ENCODE measurements at regions not wholly inside any gene's neighbourhood (a gene's known extent, or its start where the extent isn't known, plus 50 kb on each side); places are given as distances from the start of the nearest gene placed in this dataset.
"Not testable (repeated sequence)": the region's sequence is repeated elsewhere in the genome, so short reads cannot be mapped to it uniquely, and the experiment has no call there.

- Mint-ChIP-seq H3K27ac (no peak overlapping the region), H3K9me3 (peaks cover 9% of the 10 kb centered on the region), H3K4me3 (no peak overlapping the region), H3K4me1 (no peaks in the 10 kb centered on the region), H3K27me3 (no peaks in the 10 kb centered on the region), H3K36me3 (no peaks in the 10 kb centered on the region)
These were observed 282.5 kb upstream of the ISX start for GRCh38 chr22:34783436-34783835.

DNA sequence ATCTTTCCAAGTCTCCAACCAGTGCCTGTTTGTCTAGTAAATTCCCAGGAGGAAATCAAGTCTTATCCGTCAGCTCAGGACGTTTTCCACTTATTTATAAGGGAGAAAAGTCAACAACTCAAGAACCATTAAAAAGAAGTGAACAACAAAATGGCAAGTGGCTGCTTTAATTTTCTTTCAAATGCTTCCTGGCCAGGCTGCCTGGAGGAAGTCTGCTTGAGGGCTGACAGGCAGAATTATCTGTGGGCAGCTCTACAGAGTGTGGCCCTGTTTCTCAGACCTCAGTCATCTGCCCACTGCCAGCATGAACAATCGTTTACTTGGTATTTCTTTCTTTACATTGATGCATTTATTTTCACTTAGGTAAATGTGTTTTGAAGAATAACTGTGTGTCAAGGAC lies 281.9 kb upstream of the ISX start:
- Mint-ChIP-seq H3K4me3 (no peak overlapping the region), H3K4me1 (no peaks in the 10 kb centered on the region), H3K36me3 (no peaks in the 10 kb centered on the region), H3K27ac (no peak overlapping the region), H3K27me3 (no peaks in the 10 kb centered on the region), H3K9me3 (peaks cover 9% of the 10 kb centered on the region)

DNA sequence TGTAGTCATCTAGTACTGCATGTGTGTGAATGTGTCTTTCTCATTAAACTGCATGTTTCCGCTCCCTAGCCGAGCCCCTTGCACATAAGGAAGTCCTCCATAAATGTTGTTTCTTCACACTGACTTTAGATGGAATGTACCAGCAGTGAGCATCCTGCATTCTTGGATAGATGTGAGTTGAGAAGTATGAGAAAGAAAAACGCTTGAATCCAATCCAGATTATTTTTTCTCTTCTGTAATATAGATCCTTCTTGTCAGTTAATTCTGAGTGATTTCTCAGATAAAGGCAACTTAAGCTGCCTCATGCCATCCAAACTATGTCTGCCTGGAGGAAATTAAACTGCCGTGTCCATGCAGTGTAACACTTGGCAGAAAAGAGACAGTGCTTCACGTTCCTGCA lies 268.1 kb upstream of the ISX start:
- Mint-ChIP-seq H3K27me3 (peaks cover 8% of the 10 kb centered on the region), H3K27ac (no peak overlapping the region), H3K4me1 (no peaks in the 10 kb centered on the region), H3K36me3 (no peaks in the 10 kb centered on the region), H3K4me3 (no peak overlapping the region), H3K9me3 (peaks cover 6% of the 10 kb centered on the region)

- no peak overlapping the region for H3K4me3 Mint-ChIP-seq
- H3K36me3 Mint-ChIP-seq: no peaks in the 10 kb centered on the region
- H3K9me3 Mint-ChIP-seq: peaks cover 6% of the 10 kb centered on the region
- no peak overlapping the region for H3K27ac Mint-ChIP-seq
- H3K4me1 Mint-ChIP-seq: no peaks in the 10 kb centered on the region
- H3K27me3 Mint-ChIP-seq: peaks cover 8% of the 10 kb centered on the region
These were observed 267.4 kb upstream of the ISX start for GRCh38 chr22:34798605-34799004.

DNA sequence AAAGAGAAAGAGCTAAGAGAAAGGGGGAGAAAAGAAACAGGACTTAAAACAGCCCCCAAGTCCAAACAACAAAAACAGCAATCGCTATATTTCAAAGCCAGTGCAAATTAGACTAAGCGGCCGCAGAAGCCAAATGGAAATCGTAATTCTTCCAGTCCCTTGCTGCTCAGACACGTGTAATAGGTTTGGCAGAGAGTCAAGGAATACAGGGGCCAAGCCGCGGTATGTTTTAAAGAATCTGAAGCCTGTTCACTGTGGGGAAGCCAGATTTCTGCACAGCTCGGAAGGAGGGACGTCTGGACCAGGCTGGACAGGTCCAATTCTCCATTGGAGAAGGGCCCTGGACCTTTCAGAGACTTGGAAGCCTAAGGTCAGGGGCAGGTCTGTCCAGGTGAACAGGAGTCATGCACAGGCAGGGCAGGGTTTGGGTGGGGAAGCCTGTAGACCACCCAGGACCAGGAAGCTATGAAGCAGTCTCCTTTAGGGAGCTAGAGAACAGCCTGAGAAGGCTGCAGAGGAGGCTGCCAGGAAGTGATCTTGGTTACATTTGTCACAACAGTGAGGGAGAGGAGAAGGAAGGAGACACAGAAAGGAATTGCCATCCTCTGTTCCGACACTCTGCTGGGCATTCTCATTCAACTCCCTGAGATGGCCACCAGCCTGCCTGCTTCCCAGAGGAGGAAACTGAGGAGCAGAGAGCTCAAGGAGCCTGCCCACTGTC lies 265.5 kb upstream of the ISX start:
- no peak overlapping the region for H3K27ac Mint-ChIP-seq
- H3K4me1 Mint-ChIP-seq: no peaks in the 10 kb centered on the region
- no peak overlapping the region for H3K4me3 Mint-ChIP-seq
- no peaks in the 10 kb centered on the region for H3K36me3 Mint-ChIP-seq
- peaks cover 6% of the 10 kb centered on the region for H3K9me3 Mint-ChIP-seq
- peaks cover 8% of the 10 kb centered on the region for H3K27me3 Mint-ChIP-seq

- H3K4me1 Mint-ChIP-seq: no peaks in the 10 kb centered on the region
- peaks cover 8% of the 10 kb centered on the region for H3K27me3 Mint-ChIP-seq
- peaks cover 6% of the 10 kb centered on the region for H3K9me3 Mint-ChIP-seq
- H3K27ac Mint-ChIP-seq: no peak overlapping the region
- no peak overlapping the region for H3K4me3 Mint-ChIP-seq
- no peaks in the 10 kb centered on the region for H3K36me3 Mint-ChIP-seq
These were observed 264.7 kb upstream of the ISX start for GRCh38 chr22:34801221-34801620.

GRCh38 chr22:34804091-34804490 lies 261.9 kb upstream of the ISX start:
- peaks cover 10% of the 10 kb centered on the region for H3K27me3 Mint-ChIP-seq
- H3K4me1 Mint-ChIP-seq: no peaks in the 10 kb centered on the region
- H3K27ac Mint-ChIP-seq: no peak overlapping the region
- no peak overlapping the region for H3K4me3 Mint-ChIP-seq
- no peaks in the 10 kb centered on the region for H3K36me3 Mint-ChIP-seq
- peaks cover 6% of the 10 kb centered on the region for H3K9me3 Mint-ChIP-seq

- Mint-ChIP-seq H3K27ac (no peak overlapping the region), H3K36me3 (no peaks in the 10 kb centered on the region), H3K4me1 (no peaks in the 10 kb centered on the region), H3K4me3 (no peak overlapping the region), H3K9me3 (peaks cover 2% of the 10 kb centered on the region), H3K27me3 (peaks cover 5% of the 10 kb centered on the region)
These were observed 261.4 kb upstream of the ISX start for GRCh38 chr22:34804604-34805003.

DNA sequence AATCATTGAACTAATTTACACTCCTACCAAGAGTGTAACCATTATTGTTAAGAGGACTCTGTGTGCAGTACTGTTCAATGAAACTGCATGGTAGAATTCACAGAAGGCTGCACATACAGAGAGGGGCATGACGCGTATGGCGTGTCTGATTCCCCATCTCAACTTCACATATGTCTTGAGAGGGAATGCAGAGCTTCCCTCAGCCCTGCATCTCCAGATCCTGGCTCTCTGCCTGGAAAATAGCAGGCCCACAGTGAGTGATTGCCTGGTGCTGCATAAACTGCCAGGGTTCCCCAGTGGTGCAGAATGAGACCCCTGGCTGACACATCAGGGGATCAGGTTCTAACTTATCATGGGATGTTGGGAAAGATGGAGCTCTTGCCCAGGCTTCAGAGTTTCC lies 260.2 kb upstream of the ISX start:
- no peaks in the 10 kb centered on the region for H3K4me1 Mint-ChIP-seq
- no peaks in the 10 kb centered on the region for H3K9me3 Mint-ChIP-seq
- H3K27me3 Mint-ChIP-seq: peaks cover 4% of the 10 kb centered on the region
- no peak overlapping the region for H3K4me3 Mint-ChIP-seq
- H3K27ac Mint-ChIP-seq: no peak overlapping the region
- H3K36me3 Mint-ChIP-seq: no peaks in the 10 kb centered on the region

DNA sequence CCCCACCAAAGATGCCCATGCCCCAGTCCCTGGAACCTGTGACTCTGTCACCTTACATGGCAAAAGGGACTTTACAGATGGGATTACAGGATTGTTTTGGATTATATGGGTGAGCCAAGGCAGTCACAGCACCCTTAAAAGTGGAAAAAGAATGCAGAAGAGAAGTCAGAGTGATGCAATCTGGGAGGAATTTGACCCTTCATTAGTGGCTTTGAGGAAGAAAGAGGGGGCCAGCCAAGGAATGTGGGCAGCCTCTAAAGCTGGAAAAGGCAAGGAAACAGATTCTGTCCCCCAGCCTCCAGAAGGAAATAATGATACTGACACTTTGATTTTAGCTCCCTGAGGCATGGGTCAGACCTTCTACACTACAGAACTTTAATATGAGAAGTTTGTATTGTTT lies 257.3 kb upstream of the ISX start:
- H3K4me3 Mint-ChIP-seq: no peak overlapping the region
- no peaks in the 10 kb centered on the region for H3K36me3 Mint-ChIP-seq
- H3K27ac Mint-ChIP-seq: no peak overlapping the region
- H3K27me3 Mint-ChIP-seq: peaks cover 5% of the 10 kb centered on the region
- no peaks in the 10 kb centered on the region for H3K4me1 Mint-ChIP-seq
- no peaks in the 10 kb centered on the region for H3K9me3 Mint-ChIP-seq

GRCh38 chr22:34812631-34813030 lies 253.3 kb upstream of the ISX start:
- Mint-ChIP-seq H3K27ac (no peak overlapping the region), H3K4me1 (no peaks in the 10 kb centered on the region), H3K27me3 (peaks cover 8% of the 10 kb centered on the region), H3K4me3 (no peak overlapping the region), H3K9me3 (no peaks in the 10 kb centered on the region), H3K36me3 (no peaks in the 10 kb centered on the region)

DNA sequence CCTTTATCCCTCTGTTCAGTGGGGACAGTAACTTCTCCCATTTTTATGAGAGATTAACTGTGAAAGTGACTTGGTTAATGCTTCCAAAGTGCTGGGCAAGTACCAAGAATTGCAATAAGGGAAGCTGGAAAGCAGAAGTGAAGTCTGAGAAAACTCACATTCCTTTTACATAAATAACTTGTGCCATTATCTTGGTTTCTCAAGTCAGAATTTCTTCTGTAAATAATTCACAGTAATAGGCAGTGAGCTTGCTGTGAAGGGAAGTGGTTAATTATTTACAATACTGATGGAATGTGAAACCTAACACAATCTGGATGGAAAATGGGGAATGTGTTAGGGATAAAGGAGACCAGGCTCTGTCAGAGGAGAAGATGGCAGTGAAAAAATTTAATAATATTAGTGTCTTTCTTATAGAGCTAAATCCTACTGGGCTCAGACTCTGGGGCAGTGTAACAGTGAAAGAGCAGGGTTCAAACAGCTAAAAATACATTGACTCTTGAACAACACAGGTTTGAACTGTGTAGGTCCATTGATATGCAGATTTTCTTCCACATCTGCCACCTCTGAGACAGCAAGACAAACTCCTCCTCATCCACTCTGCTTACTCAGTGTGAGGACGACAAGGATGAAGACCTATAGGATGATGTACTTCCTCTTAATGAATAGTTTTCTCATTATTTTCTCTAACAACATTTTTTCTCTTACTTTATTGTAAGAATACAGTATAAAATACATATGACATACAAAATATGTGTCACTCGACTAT lies 251.5 kb upstream of the ISX start:
- peaks cover under 1% of the 10 kb centered on the region for H3K9me3 Mint-ChIP-seq
- H3K36me3 Mint-ChIP-seq: no peaks in the 10 kb centered on the region
- H3K4me1 Mint-ChIP-seq: no peaks in the 10 kb centered on the region
- H3K27me3 Mint-ChIP-seq: peaks cover 4% of the 10 kb centered on the region
- H3K27ac Mint-ChIP-seq: no peak overlapping the region
- H3K4me3 Mint-ChIP-seq: no peak overlapping the region

DNA sequence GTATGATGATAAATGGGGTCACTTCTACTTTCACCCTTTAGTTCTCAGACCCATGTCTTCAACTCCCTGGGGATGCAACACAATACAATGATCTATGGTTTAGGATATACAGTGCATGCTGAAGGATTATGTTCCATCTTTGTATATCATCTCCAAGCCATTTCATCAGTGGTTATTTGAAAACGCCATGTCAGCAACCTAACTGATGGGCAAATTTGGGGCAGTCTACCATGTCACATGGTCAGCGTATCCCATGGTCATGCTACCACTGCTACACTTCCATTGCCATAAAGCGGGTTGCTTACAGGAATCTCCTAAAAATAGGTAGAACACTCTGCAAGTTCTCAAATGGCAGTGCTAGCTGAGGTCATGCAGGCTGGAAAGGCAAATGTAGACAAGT lies 236.5 kb upstream of the ISX start:
- Mint-ChIP-seq H3K4me1 (no peaks in the 10 kb centered on the region), H3K27me3 (peaks cover 4% of the 10 kb centered on the region), H3K27ac (no peak overlapping the region), H3K36me3 (no peaks in the 10 kb centered on the region), H3K4me3 (no peak overlapping the region), H3K9me3 (no peaks in the 10 kb centered on the region)

GRCh38 chr22:34834059-34834458 lies 231.9 kb upstream of the ISX start:
- H3K9me3 Mint-ChIP-seq: no peaks in the 10 kb centered on the region
- H3K36me3 Mint-ChIP-seq: no peaks in the 10 kb centered on the region
- no peak overlapping the region for H3K4me3 Mint-ChIP-seq
- no peaks in the 10 kb centered on the region for H3K4me1 Mint-ChIP-seq
- no peaks in the 10 kb centered on the region for H3K27me3 Mint-ChIP-seq
- H3K27ac Mint-ChIP-seq: no peak overlapping the region

GRCh38 chr22:34834541-34834940 lies 231.4 kb upstream of the ISX start:
- not testable (repeated sequence) for H3K9me3 Mint-ChIP-seq, H3K4me1 Mint-ChIP-seq, H3K27ac Mint-ChIP-seq, H3K36me3 Mint-ChIP-seq, H3K4me3 Mint-ChIP-seq, H3K27me3 Mint-ChIP-seq

- H3K36me3 Mint-ChIP-seq: no peaks in the 10 kb centered on the region
- no peaks in the 10 kb centered on the region for H3K4me1 Mint-ChIP-seq
- H3K4me3 Mint-ChIP-seq: no peak overlapping the region
- peaks cover 1% of the 10 kb centered on the region for H3K27me3 Mint-ChIP-seq
- no peaks in the 10 kb centered on the region for H3K9me3 Mint-ChIP-seq
- no peak overlapping the region for H3K27ac Mint-ChIP-seq
These were observed 224.6 kb upstream of the ISX start for GRCh38 chr22:34841331-34841771.
